Esophagus squamous epithelium (tissue), 5 donors: ENCODE measurements at regions not wholly inside any gene's neighbourhood (a gene's known extent, or its start where the extent isn't known, plus 50 kb on each side); places are given as distances from the start of the nearest gene placed in this dataset.

Source experiments
- DNase-seq: peaks from one replicate; lab custom pipeline; 2025; lab: John Stamatoyannopoulos, UW
- H3K27ac ChIP-seq, 4 donors: fragments of 200-600 bp; sonication (generic); one replicate each; pipeline ENCODE4 v1.5.1; 2016 to 2019; ENCODE audit warnings: mild to moderate bottlenecking in 1 of 4
- H3K27me3 ChIP-seq, 4 donors: fragments of 200-600 bp; sonication (generic); 1 replicate in 3 of 4; 2 replicates in 1 of 4; pipeline versions ENCODE4 v1.5.1 to v1.6.0; 2017 to 2021; ENCODE audit warnings: antibody characterized with exemption in 1 of 4
- H3K36me3 ChIP-seq, 3 donors: fragments of 200-600 bp; sonication (generic); one replicate each; pipeline ENCODE4 v1.5.1; 2016 to 2019
- H3K4me1 ChIP-seq, 3 donors: fragments of 200-600 bp; sonication (generic); one replicate each; pipeline ENCODE4 v1.5.1; 2017 to 2019
- H3K4me3 ChIP-seq, 4 donors: fragments of 200-600 bp; sonication (generic); 1 replicate in 3 of 4; 2 replicates in 1 of 4; pipeline ENCODE4 v1.5.1; 2016 to 2019; ENCODE audit warnings: mild to moderate bottlenecking in 2 of 4, moderate library complexity in 1 of 4
- H3K9me3 ChIP-seq, 3 donors: fragments of 200-600 bp; sonication (generic); one replicate each; pipeline ENCODE4 v1.5.1; 2016 to 2019
- POLR2A ChIP-seq, 4 donors: fragments of 450-650 bp; IDR thresholded peaks; one replicate each; pipeline ENCODE4 v1.6.1; 2017; ENCODE audit warnings: antibody characterized with exemption in 4 of 4, mild to moderate bottlenecking in 4 of 4, moderate library complexity in 3 of 4
- WGBS, 2 donors: methylation state at CpG; one replicate each; pipeline ENCODE4 v1.1.5; 2018; 5-methylcytosine and 5-hydroxymethylcytosine counted together
- intact Hi-C: fragments of 100-400 bp; cut with DNase I; formaldehyde crosslinking; loops from one replicate; pipeline ENCODE4 v1.15.0; 2022
- TF ChIP-seq, protein P1 (sequence below), 6 experiments: fragments of 450-650 bp in 4 of 6; fragments of 200-600 bp in 2 of 6; sonication (generic) in 2 of 6; IDR thresholded peaks; one replicate each; pipeline ENCODE4 v1.5.1; 2016 to 2019; ENCODE audit warnings: antibody characterized with exemption in 6 of 6, mild to moderate bottlenecking in 4 of 6, moderate library complexity in 4 of 6
- donor health status: DM: yes; HTN: yes; CAD: no.

DNA sequence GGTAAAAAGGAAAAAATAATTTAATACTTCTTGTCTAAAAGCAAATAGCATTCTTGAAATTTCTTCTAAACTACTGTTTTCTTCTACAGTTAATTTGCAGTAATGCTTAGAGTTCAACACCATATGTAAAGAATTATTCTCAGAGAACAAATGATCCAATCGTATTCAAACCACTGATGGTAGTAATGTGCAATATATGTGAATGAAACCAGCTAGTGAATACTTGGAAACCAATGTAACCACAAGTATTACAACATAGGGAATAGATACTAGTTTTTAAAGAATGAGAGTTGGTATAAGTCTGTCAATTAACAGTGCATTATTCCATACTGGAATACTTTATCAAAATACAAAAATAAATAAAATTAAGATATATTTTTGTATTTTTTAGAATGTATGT lies 850.0 kb downstream of the DIPK2A start:
- no peak for TF ChIP-seq POLR2A (IDR thresholded peaks at IDR 0.05)
- TF ChIP-seq, protein P1, sequence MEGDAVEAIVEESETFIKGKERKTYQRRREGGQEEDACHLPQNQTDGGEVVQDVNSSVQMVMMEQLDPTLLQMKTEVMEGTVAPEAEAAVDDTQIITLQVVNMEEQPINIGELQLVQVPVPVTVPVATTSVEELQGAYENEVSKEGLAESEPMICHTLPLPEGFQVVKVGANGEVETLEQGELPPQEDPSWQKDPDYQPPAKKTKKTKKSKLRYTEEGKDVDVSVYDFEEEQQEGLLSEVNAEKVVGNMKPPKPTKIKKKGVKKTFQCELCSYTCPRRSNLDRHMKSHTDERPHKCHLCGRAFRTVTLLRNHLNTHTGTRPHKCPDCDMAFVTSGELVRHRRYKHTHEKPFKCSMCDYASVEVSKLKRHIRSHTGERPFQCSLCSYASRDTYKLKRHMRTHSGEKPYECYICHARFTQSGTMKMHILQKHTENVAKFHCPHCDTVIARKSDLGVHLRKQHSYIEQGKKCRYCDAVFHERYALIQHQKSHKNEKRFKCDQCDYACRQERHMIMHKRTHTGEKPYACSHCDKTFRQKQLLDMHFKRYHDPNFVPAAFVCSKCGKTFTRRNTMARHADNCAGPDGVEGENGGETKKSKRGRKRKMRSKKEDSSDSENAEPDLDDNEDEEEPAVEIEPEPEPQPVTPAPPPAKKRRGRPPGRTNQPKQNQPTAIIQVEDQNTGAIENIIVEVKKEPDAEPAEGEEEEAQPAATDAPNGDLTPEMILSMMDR (IDR thresholded peaks at IDR 0.05), result no peak
- DNase-seq, result no peak
- no peaks in the 10 kb centered on the region for H3K4me1 ChIP-seq
- H3K27ac ChIP-seq, result no peak overlapping the region
- WGBS, 2 donors, result 63 to 83% methylated on average over 1 of the region's 1 CpG
- no peaks in the 10 kb centered on the region for H3K27me3 ChIP-seq
- intact Hi-C loops, result no loop called here
- no peaks in the 10 kb centered on the region for H3K36me3 ChIP-seq
- H3K9me3 ChIP-seq, result no peaks in the 10 kb centered on the region
- H3K4me3 ChIP-seq, result no peak overlapping the region

DNA sequence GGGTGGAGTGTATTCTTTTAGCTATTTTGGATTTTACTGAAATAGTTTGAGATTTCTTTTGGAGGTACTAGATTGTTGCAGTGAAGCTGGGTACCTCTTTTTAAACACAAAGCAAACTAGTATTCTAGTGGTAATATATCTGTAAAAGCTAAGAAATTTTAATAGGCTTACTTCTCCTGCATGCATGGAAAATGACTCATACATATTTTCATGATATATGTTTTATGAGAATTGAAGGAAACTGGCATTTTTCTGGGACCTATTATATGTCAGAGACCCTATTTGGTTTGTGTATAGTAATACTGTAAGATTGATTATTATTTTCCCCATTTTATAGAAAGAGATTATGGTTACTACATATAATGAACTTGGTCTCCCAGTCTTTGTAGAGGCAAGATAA lies 851.0 kb downstream of the DIPK2A start:
- no peak for TF ChIP-seq POLR2A (IDR thresholded peaks at IDR 0.05)
- TF ChIP-seq, protein P1 (IDR thresholded peaks at IDR 0.05), result no peak
- no peak overlapping the region for H3K27ac ChIP-seq
- intact Hi-C loops, result no loop called here
- no peaks in the 10 kb centered on the region for H3K4me1 ChIP-seq
- no peak for DNase-seq
- H3K4me3 ChIP-seq, result no peak overlapping the region
- no peaks in the 10 kb centered on the region for H3K27me3 ChIP-seq
- no peaks in the 10 kb centered on the region for H3K36me3 ChIP-seq
- H3K9me3 ChIP-seq, result no peaks in the 10 kb centered on the region

DNA sequence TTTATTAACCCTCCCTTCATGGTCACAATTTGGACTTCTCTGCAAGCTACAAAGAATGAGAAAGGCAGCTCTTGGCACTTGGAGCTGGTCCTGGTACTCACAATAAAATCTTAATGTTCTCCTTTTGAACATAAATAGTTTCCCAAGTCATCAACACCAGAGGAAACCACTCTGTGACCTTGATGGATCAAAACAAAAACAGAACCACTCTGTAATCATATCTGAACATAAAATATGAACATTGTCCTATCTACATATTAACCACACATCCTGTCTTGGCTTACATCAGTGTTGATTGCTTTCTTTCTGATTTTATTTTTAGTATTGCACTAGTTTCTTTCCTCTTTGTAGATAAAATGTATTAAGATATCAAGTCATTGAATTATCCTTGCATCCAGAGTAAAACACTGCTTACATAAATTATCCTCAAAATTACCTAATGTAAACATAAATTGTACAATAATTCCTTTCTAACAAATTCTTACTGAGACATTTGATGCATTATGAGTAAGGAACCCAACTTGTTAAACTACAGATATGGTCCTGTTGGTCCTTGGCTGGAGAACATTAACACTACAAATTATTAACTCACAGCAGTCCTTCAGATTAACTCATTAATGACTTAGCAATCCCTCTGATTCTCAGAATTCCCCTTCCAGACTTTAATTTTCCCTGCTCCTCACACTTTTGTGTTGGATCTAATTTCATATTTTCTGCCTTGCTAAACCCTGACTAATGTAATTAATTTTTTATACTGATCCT lies 860.5 kb downstream of the DIPK2A start:
- no peak for DNase-seq
- Histone ChIP-seq H3K4me1 (no peaks in the 10 kb centered on the region), H3K4me3 (no peak overlapping the region), H3K36me3 (no peaks in the 10 kb centered on the region), H3K27ac (no peak overlapping the region), H3K27me3 (no peaks in the 10 kb centered on the region), H3K9me3 (peaks cover 0 to 6% (median 0%) of the 10 kb centered on the region in 3 donors)
- intact Hi-C loops, result no loop called here
- TF ChIP-seq, protein P1 (IDR thresholded peaks at IDR 0.05), result no peak
- no peak for TF ChIP-seq POLR2A (IDR thresholded peaks at IDR 0.05)

DNA sequence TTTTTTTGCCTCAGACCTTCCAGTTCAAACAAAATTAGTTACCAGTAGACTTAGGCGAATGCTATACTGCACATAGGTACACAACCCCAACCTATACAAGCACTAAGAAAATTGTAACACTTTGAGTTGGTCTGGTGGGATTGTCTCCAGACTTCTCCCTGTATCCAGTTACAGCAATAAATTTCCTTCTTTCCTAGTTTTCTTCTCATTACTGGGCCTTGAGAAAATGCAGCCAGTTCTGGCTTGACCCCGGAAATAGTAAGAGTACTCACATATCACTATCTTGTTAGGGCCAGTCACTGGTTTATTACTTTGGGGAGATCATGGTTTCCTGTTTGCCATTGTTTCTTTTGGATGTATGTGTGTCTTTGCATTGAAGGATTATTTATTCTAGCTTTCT lies 868.4 kb downstream of the DIPK2A start:
- Histone ChIP-seq H3K4me3 (no peak overlapping the region), H3K27me3 (no peaks in the 10 kb centered on the region), H3K4me1 (no peaks in the 10 kb centered on the region), H3K36me3 (no peaks in the 10 kb centered on the region), H3K9me3 (no peaks in the 10 kb centered on the region), H3K27ac (no peak overlapping the region)
- DNase-seq, result no peak
- no peak for TF ChIP-seq POLR2A (IDR thresholded peaks at IDR 0.05)
- TF ChIP-seq, protein P1 (IDR thresholded peaks at IDR 0.05), result no peak
- intact Hi-C loops, result no loop called here
- 82 to 83% methylated on average over 2 of the region's 2 CpGs for WGBS, 2 donors

DNA sequence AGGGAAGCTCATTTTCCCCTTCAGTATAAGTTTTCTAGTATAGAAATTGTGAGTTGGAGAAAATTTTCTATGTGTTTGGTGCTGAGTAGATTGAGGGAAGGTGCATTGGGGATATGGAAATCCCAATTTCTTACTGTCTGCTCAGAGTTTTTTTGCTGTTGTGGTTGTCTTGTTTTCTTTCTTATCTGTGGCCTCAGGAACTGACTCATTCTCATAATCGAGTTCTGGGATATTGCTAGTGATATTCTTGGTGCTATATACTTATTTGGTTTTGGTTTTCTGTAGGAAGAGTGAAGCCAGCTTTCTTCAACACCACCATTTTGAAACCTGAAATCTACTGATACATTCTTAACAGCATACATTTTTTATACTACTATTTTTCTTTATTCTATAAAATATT lies 869.2 kb downstream of the DIPK2A start:
- Histone ChIP-seq H3K9me3 (no peaks in the 10 kb centered on the region), H3K27me3 (no peaks in the 10 kb centered on the region), H3K36me3 (no peaks in the 10 kb centered on the region), H3K4me1 (no peaks in the 10 kb centered on the region), H3K4me3 (no peak overlapping the region), H3K27ac (no peak overlapping the region)
- 44 to 56% methylated on average over 1 of the region's 1 CpG for WGBS, 2 donors
- TF ChIP-seq, protein P1 (IDR thresholded peaks at IDR 0.05), result no peak
- TF ChIP-seq POLR2A (IDR thresholded peaks at IDR 0.05), result no peak
- intact Hi-C loops, result no loop called here
- DNase-seq, result no peak
